DMS79 (cell line): ENCODE measurements at regions not wholly inside any gene's neighbourhood (a gene's known extent, or its start where the extent isn't known, plus 50 kb on each side); places are given as distances from the start of the nearest gene placed in this dataset.
"Not testable (repeated sequence)": the region's sequence is repeated elsewhere in the genome, so short reads cannot be mapped to it uniquely, and the experiment has no call there.

Experiments used
- DNase-seq: peaks from one replicate; lab custom pipeline; 2025; lab: John Stamatoyannopoulos, UW

DNA sequence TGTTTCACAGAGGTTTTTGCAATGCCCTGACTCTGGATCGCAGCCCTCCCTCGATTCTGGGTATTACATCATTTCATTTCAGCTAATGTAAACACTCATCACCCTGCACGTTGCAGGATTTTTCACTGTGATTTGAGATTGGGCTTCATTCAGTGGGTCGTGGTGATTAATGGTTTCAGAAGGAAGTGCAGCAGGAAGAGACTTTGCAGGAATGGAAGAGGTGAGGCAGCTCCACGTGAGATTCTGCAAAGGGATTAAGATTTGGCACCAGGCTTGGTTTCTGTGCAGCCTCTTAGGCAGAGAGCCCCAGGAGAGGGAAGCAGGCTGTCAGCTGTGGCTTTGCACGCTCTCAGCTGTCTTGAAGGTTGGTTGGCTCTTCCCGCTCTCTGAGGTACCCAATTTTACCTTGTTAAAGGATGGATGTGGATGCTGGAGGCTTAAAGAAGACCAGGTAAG, 95.2 kb downstream of the PLCE1 start:
- peak; percentile 17 for DNase-seq

DNA sequence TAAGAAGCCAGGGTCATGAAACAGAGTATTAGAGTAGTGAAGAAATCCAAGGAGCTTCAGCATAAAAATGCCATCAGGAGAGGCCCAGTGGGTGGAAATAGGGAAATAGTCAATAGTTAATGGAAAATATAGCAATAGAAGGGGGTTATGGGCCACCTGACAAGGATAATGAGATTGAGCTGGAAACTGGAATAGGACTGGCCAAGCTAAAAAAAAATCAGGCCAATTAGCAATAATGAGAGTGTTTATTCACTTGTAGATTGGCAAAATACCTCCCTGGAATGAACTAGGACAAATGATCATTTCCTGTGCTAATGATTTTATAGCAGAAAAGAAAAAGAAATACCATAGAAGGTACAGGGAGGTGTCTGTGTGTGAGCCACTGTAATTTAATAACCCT, 97.9 kb downstream of the PLCE1 start:
- DNase-seq: no peak

DNA sequence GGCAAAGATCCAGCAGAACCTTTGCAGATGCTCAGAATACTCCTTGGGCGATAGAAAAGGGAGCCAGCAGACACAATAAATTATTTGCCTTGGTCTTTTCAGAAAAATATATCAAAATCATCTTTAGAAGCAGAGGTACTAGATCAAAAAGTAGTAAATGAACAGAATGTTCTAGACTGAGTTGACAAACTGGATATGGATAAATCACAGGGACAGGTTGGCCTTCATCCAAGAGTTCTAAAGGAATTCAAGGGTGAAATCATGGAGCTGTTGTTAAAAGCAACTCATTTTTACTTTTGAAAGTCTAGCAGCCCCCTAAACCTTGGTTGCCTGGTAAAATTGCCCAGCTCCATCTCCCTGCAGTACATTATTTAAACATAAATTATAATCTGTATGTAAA, 99.1 kb downstream of the PLCE1 start:
- no peak for DNase-seq

DNA sequence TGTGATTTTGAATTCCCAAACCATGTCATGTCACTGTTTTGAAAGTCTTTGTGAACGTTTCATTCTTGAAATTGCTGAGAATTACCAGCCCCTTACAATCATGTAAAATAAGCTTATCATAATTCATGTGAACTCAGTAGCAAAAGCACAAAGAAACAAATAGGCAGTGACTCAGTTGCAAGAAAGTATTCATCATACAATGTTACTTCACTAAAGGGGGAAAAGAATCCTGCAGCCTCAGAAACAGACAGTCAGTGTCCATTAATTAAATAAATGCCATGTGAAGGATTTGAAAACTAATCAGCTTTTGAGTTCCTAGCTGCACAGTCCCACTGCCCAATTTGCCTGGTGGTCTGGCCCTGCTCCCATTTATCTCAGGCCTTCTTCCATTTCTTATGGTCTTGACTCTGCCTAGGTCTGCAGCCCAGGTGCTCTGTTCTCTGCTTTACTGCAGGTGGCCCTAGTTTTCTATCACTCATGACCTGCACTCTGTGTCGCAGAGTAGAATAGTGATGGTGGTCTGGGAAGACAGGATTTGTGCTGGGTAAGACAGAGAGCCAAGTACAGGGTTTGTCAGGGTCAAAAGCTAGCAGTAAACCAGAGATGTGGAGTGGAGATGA, 99.7 kb downstream of the PLCE1 start:
- no peak for DNase-seq

DNA sequence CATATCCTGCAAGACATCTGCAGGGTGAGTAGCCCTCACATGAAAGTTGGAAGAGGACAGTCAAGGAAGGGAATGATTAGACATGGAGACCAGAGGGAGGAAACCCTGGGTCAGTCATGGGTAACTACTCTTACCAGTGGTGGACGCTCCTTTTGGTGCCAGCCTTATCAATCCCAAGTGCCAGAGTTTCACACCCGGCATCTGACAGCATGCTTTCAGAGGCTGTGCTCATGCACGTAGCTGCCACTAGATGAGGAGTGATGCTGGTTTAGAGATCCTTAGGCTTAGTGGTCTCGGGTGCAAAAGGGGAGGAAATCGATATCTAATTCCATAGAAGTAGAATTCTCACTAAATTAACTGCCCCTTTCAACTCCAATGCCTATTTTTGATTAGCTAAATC, 100.8 kb downstream of the PLCE1 start:
- DNase-seq: no peak

DNA sequence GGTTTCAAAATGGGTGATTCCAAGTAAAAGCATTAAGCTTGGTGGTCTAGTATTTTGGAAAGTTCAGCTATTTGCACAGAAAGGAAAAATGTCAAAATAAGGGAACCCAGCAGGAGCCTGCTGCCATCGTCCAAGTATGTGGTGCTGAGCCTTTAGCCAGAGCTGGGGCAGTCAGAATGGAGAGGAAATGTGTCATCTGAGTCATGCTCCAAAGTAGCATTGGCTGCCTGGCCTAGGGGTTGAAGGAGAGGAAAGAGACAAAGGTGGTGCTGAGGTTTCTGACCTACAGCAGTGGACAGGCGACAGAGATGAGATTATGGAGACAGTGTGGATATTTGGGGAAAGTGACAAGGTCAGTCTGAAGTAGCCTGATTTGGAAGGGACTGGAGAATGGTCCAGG, 103.9 kb downstream of the PLCE1 start:
- DNase-seq: no peak

DNA sequence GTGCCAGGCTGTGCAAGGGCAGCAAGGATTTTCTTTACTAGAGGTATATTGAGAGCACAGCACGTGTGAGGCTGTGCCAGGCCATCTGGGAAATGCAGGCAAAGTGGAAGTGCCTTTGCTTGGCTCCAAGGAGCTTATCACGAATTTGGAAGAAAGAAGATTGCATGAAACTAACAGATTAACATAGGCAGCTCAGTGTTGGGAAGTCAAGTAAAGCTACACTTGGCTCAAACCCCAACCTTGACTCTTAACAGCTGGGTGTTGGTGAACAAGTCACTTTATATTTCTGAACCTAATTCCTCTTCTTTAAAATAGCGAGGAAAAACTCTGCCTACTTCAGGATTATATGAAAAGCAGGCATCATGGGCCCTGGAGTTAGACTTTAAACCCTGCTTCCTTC, 105.2 kb downstream of the PLCE1 start:
- DNase-seq: no peak

DNA sequence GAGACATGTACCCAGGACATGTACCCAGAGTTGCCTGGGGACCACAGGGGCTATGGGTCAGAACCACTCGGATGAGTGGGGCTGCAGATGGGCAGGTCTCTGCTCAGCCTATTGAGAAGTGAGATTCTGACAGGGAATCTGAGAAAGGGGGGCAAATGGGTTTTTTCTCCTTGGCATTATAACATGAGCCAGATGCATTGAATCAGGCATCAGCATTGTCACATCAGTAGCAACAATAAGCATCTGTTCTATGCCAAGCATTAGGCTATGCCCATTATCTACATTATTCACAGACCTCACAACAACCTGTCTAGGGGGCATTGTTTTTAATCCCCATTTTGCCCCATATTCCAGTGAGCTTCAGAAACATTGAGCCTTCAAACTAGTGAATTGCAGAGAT, 108.2 kb downstream of the PLCE1 start:
- DNase-seq: no peak

DNA sequence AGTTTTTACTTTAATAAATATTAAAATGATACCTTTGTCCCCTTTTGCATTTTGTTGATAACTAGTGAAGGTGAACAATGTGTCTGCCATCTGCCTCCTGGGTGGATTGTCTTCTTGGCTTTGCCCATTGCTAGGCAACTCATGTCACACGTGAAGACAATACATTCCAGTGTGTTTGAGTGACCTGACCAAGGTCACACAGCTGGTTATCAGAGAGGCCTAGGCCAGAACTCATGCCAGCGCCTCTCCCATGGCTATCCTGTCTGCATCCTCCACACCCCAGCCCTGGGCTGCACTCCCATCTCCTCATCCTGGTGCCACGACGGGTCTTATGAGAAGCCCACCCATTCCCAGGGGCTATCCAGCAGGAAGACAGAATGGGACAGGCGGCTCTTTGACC, 108.7 kb downstream of the PLCE1 start:
- no peak for DNase-seq

DNA sequence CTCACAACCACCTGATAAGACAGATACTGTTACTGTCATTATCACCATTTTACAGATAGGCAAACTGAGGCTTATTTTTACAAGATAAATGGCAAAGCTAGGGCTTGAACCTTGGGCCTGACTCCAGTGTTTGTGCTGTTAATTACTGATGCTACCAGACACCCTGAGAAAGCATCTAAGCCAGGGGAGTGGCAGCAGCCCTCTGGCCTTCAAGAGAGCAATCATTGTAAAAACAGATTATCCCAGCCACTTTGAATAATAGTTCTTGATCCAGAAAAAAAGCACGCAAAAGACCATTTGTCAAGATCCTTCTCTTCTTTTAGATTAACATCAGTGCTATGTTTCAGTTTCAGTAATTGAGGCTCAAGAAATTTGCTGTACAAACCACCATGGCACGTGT, 109.5 kb downstream of the PLCE1 start:
- no peak for DNase-seq

DNA sequence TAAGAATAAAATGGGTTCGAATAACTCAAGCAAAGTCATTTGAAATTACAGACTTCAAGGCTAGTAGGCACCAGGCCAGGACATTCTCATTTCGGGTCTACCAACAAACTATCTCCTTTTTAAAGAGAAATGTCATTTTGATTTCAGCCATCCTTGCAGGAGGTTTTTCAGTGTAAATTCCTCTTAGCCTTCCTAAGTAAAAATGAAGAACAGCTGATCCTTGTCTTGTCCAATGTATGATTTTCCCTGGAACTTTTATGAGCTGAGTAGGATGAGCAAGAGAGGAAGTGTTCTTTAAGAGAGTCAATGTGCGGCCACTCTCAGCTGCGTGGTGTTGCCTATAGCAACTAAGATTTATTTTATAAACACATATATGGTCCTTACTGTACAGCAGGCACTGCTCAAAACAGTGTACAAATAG, 110.1 kb downstream of the PLCE1 start:
- DNase-seq: no peak

DNA sequence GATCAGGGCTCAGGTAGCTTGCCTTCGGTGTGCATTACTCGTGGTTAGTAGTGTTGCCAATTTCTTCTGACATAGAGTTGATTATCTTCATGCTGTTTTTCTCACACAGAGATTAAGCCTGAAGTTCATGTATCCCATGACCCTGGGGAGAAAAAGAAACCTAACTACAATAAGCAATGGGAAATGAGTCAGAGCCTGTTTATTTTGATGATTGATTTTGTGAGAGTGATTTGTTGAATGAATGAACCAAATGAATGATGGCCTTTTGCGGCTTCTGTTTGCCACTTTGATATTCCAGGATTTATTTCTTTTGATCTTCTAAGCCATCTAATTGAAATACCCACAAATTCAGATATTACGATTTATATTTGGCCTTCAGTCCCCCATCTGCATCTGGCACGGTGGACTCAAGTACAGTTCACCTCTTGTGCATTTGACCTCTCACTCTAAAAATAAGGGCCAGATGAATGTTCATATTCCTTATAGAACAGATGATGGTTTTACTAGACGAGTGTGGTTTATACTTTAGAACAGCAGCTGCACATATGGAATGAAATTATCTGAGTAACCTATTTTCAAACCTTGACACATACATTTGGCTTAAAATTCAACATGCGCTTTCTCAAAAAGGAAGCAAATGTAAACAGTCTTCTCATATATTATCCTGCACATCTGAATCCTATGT, 110.7 kb downstream of the PLCE1 start:
- no peak for DNase-seq

DNA sequence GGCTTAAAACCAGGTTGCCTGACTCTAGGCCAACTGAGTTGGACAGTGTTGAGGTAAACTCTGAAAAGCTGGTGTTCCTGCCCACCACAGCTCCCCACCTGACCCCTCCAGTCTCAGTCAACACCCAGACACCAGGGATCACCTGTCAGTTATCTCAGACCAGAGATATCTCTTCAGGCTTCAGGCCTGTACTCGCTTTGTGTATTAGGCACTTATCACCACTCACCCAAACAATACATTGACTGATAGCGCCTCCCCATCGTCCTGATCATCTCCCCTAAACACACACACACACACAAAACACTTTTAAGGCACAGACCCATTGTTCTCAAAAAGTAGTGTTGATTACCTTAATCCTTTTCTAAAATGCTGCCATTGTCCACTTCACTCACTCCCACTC, 111.5 kb downstream of the PLCE1 start:
- no peak for DNase-seq

DNA sequence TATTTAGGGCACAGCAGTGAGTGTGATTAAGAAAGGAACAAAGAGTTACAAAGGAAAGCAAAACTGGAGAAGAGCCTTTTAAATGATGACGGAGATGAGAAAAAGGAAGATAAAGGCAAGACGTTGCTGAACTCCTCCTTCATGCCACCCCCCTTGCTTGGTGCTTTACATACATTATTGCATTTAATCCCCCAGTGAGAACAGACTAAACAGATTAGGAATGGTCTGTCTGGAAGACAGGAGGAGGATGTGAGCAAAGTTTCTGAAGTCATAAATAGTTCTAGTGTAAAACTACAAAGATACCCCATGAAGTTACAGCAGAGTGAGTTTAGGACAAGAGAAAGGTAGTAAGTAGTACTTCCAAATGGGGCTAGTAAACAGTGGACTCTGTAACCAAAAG, 113.5 kb downstream of the PLCE1 start:
- DNase-seq: no peak

DNA sequence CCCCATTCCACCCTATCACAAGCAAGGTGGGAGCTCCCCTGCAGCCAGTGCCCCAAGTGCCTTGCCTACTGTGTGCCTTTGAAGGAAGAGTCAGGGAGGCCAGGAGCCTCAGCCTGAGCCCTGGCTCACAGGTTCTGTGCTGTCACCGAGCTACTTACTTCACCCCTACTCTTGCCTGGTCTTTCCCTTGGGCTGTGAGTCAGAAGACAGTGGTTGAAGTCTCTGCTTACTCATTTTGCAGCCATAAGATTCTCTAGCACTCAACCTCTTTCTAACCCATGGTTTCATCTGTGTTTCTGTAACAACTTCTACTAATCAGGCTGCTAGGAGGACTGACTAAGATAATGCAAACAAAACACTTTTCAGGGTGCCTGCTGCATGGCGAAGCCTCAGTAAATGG, 114.5 kb downstream of the PLCE1 start:
- no peak for DNase-seq

DNA sequence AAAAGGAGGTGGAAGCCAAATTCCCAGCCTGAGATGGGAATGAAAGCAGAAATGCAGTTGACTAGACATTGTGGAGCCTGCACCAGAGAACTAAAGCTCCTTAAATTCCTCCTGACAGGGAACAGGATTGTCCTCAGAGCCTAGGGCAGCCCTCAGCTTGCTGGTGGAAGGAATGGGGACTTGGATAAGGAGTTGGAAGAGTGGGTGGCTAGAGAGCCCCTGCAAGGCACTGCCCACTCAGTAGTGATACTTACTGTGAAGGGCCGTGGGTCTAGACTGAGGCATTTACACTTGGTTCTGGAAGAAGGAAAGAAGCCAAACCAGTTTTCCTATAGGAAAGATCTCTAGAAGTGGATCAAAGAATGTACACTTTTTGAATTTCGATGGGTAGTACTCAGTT, 117.6 kb downstream of the PLCE1 start:
- DNase-seq: no peak

DNA sequence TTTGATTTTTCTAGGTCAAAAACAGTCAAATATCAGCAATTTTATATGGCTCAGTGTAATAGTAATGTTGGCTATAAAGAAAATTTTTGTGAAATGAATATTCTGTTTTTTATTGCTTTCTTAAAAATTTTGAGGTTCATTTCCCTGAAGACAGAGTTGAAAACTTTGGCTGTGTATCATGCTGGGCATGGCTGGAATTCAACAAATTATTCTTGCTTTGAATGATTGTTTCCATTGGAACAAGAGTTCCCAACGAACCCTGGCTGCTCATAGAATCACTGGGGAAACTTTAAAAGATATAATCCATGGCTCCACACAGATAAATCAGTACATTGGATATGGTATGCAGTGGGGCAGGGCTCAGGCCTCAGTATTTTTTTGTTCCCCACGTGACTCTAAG, 118.6 kb downstream of the PLCE1 start:
- no peak for DNase-seq

DNA sequence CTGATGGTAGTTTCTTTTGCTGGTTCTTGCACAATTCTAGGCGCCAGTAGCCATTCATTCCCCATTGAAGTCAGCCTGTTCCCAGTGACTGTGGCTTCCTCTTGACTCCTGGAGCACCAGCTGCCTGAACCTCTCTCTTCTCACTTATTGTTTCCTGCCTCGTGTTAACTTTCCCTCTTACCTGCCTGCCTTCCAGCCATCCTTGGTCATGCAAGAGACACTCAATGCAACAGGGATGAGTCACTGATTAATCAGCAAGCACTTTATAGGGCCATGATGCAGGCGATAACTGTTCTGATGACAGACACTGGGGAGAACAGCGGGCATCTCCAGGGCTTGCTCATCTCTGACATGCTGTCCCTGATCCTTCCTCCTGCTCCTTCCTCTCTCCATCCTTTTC, 122.0 kb downstream of the PLCE1 start:
- DNase-seq: no peak

DNA sequence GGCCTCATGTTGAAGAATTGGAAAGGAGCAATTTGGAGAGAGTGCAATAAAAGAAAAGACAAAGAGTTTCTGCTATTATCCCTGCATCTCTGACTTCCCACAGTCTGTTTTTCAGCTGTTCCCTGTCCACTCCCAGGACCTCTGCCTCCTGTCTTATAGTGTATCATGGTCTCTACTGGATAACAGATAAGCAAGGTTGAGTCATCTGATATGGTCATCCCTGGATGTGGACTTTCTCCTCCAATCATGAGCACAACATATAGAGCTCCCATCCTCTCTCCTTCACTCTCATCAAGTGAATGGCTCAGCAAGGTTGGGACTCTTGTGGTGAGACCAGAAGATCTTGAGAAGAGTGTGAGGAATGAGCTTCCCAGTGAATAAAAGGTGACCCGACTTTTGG, 123.1 kb downstream of the PLCE1 start:
- DNase-seq: no peak

DNA sequence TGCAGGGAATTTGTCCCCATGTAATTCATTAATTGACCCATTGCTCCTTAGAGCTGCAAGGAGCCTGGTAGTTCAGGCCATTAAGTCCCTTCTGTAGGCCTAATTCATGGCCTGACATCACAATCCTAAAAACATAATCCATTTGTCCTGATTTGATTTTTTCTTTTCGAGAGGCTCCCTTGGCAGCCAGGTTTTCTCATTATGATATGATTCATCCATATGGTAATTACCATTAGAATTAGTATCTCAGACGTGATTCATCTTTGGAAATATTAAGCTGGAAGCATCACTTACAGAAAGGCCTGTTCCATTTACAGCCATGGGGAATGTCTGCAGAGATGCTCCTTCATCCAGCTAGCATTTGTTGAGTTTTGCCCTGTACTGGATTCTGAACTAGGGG, 128.5 kb downstream of the PLCE1 start:
- DNase-seq: no peak

DNA sequence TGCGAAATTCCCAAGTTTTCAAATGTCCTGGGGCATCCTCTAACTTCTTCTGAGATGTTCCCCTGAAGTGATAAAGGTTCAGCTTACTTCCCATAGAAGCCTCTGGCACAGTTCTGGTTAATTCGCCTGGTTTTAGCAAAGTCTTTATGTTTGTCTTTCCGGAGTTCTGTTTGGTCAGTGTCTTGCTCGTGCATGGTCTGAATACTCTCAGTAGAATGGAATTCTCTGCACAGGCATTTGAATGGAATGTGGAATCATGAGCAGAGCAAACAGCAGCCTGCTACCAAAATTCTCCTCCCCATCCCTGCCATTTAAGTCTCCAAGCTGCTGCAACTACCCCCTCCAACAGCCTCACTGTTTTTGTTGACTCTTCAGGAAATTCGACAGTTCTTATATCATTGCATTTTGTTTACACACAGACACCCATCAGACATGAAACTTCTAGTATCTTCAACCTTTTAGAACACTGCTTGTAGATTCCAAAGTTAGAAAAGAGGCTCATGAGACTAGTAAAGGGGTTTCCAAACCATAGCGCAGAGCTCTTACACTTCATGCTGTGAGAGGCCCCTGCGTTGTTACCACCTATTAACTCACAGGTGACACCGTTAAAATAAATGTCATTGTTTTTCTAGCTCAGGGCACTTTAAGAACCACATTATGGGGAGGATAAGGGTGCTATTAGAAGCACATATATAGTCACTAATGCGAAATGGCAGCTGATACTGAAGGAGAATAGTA, 129.7 kb downstream of the PLCE1 start:
- DNase-seq: no peak

DNA sequence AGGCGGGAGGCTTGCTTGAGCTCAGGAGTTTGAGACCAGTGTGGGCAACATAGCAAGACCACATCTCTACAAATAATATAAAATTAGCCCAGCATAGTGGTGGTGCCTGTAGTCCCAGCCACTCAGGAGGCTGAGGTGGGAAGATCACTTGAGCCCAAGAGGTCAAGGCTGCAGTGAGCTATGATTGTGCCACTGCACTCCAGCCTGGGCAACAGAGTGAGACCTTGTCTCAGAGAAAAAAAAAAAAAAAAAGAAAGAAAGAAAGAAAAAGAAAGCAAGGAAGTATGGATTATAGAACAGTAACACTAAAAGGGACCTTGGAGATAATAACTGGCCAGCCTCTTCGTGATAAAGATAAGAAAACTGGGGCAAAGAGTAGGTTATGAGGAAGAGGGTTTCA, 130.4 kb downstream of the PLCE1 start:
- DNase-seq: not testable (repeated sequence)

DNA sequence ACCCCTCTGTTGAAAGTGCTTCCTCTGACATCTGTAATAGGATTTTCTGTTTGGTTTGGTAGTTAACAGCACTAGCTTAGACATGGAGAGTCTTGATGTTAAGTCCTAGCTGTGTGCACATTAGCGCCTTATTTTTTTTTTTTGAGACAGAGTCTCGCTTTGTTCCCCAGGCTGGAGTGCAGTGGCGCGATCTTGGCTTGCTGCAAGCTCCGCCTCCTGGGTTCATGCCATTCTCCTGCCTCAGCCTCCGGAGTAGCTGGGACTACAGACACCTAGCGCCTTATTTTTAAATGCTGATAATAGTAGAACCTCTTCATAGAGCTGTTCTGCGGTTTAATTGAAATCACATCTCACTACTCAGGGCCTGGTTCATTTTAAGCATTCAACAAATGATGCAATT, 131.5 kb downstream of the PLCE1 start:
- DNase-seq: not testable (repeated sequence)
